IPS-18c (cell line): ENCODE measurements at regions not wholly inside any gene's neighbourhood (a gene's known extent, or its start where the extent isn't known, plus 50 kb on each side); places are given as distances from the start of the nearest gene placed in this dataset.
"Not testable (repeated sequence)": the region's sequence is repeated elsewhere in the genome, so short reads cannot be mapped to it uniquely, and the experiment has no call there.

ENCODE experiments used
- H3K4me3 ChIP-seq: 2 replicates; pipeline ENCODE4 v1.7.0; 2013; ENCODE audit warnings: low read depth, mild to moderate bottlenecking, low read length, moderate library complexity; ENCODE audit not compliant: insufficient read depth
- H3K9me3 ChIP-seq: one replicate; pipeline ENCODE4 v1.6.1; 2013; ENCODE audit warnings: mild to moderate bottlenecking, low read length, moderate library complexity; ENCODE audit not compliant: control insufficient read depth, insufficient read depth

DNA sequence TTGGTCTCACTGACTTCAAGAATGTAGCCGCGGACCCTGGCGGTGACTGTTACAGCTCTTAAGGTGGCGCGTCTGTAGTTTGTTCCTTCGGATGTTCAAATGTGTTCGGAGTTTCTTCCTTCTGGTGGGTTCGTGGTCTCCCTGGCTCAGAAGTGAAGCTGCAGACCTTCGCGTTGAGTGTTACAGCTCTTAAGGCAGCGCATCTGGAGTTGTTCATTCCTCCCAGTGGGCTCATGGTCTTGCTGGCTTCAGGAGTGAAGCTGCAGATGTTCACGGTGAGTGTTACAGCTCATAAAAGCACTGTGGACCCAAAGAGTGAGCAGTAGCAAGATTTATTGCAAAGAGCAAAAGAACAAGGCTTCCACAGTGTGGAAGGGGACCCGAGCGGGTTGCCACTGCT is 2067.0 kb upstream of the CDH6 start:
- not testable (repeated sequence) for H3K9me3 ChIP-seq, H3K4me3 ChIP-seq

DNA sequence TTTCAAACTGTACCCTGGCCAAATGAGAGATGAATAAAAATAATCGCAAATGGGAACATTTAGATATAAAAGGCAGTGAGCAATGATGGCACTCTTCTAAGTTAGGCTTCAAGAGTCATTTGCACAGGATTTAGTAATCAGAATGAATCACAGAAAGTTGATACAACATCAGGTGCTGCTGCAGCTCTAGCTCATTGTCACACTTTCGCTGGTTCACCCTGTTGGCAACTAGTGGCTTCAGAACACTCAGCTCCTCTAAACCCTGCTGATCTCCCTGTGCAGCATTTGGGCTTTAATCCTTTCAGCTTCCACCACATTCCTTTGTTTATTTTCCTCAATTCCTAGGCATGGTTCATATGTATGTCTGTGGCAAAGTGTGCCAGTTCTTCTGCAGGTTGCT is 2071.2 kb upstream of the CDH6 start:
- Histone ChIP-seq H3K4me3 (no peak overlapping the region), H3K9me3 (no peaks in the 10 kb centered on the region)

DNA sequence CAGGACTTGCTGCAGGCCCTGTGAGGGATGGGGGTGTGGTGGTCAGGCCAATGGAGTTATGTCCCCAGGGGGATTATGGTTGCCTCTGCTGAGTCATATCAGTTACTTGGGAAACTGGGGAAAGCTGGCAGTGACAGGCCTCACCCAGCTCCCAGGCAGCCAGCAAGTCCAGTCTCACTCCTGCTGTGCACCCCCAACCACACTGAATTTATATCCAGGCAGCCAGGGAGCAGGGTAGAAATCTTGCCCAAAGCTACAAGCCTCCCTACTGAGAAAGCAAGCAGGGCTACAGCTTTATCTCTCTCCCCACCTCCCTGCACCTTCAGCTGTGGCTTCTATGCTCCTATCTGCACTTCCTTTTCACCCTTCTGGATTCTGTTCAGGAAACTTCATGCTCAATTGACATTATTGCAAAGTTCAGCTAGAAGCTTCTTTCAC is 2076.0 kb upstream of the CDH9 start:
- Histone ChIP-seq H3K4me3 (no peak overlapping the region), H3K9me3 (no peaks in the 10 kb centered on the region)

DNA sequence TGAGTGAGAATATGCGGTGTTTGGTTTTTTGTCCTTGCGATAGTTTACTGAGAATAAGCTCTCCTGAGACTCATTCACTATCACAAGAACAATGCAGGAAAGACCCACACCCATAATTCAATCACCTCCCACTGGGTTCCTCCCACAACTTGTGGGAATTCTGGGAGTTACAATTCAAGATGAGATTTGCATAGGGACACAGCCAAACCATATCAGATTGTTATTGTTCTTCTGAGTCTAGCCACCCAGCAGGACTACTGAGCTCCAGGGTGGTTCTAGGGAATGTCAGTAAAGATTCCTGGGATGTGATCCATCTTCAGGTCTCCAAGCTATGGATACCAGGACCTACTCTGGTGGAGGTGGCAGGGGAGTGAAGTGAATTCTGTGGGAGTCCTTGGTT is 2075.1 kb upstream of the CDH9 start:
- Histone ChIP-seq H3K9me3 (no peaks in the 10 kb centered on the region), H3K4me3 (no peak overlapping the region)

DNA sequence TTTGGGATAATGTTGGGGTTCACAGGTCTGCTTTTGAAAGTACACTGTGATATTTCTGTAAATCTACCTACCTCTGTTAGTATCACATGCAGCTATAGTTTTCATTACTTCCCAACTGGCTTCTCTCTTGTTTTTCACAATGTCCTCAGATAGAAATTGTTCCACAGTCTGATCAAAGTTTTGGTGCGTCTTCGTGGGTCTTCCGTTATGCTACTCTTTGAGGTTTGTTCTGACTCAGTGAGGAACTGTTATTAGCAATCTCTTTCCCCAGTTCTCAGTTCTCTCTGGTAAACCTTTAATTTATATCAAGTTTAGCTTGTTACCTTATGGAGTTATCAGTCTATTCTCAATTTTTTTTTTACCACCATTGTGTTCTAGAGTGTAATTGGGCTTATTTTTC is 2061.2 kb upstream of the CDH9 start:
- Histone ChIP-seq H3K4me3 (no peak overlapping the region), H3K9me3 (no peaks in the 10 kb centered on the region)

DNA sequence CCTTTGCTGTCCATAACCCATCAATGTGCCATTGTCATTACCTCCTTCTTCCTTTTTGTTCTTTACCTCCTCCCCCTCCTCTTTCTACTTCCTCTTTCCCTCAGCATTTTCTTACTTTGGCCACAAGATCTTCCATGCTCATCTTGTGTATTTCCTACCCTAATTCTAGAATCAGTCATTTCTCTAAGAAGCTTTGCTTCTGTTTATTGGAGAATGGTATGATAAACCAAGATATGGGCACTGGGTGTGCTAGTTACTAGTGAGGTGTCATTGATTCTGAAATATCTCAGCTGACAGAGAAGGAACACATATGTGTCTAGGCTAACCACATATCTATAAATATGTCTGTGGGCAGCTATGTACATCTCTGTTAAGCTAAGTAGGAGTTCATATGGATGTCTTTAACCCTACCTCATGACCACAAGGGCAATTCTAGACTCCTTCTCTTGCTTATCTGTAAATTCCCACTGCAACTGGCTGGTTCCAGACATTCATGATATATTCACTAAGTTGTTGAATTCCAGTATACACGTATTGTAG is 2051.3 kb upstream of the CDH9 start:
- H3K9me3 ChIP-seq = no peaks in the 10 kb centered on the region
- no peak overlapping the region for H3K4me3 ChIP-seq

DNA sequence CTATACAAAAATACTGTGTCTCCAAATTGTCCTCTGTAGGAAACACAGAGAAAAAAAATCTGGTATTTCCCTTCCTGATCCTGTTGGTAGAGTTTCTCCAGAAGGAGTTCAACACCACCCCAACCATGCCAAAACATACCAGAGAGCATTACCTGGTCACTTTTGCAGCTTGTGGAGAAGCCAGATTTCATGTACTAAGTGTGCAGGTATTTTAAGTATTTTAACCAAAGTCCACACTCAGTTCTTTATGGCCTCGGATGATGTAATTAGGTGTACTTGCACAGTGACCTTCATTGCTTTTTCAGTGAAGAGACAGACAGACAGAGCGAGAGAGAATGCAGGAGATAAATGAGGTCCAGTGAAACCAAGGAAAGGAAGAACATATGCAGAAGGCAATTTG is 2046.8 kb upstream of the CDH9 start:
- Histone ChIP-seq H3K9me3 (no peaks in the 10 kb centered on the region), H3K4me3 (no peak overlapping the region)

DNA sequence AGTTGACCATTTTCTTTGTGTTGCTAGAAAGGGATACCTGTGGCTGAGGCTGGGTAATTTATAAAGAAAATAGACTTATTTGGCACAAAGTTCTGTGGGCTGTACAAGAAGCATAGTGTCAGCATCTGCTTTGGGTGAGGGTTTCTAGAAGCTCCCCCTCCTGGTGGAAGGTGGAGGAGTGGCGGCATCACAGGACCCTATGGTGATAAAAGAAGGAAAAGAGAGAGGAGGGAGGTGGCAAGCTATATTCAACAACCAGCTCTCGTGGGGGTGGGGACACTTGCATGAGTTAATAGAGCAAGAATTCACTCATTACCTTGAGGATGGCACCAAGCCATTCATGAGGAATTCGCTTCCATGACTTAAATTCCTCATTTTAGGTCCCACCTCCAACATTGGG is 2041.4 kb upstream of the CDH9 start:
- no peaks in the 10 kb centered on the region for H3K9me3 ChIP-seq
- no peak overlapping the region for H3K4me3 ChIP-seq

DNA sequence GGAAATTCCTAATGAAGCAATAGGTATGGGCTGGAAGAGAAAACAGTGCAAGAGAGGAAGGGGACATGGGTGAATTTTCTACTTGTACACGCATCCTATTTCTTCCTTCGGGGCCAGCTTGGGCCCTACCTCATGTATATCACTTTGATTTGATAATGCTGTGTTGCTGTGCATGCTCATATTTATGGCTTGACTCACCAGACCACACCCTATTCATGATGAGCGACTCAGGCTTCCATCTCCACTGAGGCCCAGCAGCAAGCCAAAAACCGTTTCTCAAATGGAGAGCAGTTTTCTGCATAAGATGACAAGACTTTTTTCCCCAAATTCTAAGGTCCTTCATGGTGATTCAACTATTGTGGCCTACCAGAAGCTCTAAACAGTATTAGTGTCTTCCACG is 2039.1 kb upstream of the CDH9 start:
- Histone ChIP-seq H3K4me3 (no peak overlapping the region), H3K9me3 (no peaks in the 10 kb centered on the region)

DNA sequence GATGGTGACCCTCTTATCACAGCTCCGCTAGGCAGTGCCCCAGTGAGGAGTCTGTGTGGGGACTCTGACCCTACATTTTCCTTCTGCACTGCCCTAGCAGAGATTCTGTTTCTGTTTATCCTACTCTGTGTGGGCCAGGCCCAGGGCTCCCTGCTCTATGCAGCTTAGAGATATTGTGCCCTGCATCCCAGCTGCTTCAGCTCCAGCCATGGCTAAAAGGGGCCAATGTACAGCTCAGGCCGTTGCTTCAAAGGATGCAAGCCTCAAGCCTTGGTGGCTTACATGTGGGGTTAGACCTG is 2030.7 kb upstream of the CDH9 start:
- peaks cover 2% of the 10 kb centered on the region for H3K9me3 ChIP-seq

DNA sequence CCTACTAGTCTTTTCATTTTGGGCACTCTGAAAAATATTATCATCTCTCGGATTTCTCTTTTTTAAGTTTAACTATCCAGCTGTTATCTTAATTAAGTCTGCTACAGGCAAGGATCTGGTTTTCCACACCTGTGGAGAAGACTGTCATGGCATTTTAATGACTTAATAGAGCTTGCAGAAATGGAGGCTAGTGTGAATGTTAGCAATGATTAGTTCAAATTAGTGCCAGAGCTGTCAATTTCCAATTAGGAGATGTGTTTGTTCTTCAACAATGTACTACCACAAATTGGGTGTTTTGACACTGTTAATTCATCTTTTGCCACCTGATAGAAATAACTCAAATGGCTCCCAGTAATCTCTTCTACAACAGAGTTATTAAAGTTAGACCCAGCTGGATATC is 2023.0 kb upstream of the CDH9 start:
- H3K9me3 ChIP-seq = peaks cover 2% of the 10 kb centered on the region
- no peak overlapping the region for H3K4me3 ChIP-seq

More for the DNA sequence above, 2030.7 kb upstream of the CDH9 start:
- no peak overlapping the region for H3K4me3 ChIP-seq

DNA sequence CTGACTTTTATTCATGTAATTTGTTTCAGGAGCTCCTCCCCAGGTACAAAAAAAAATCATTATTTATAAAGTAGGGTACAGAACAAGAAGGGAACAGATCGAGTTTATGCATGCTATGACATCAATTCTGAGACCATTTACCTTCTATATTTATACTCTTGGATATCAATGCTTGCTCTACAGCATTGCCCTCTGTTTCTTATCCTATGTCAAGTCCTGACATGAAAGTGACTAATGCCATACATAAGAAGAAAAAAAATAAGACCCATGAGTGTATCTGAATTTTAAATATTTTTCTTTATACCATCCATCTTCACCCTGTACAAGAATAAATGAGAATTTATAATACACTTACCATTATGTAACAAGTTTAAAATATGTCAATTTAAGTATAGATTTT is 2016.3 kb upstream of the CDH9 start:
- Histone ChIP-seq H3K4me3 (no peak overlapping the region), H3K9me3 (no peaks in the 10 kb centered on the region)

DNA sequence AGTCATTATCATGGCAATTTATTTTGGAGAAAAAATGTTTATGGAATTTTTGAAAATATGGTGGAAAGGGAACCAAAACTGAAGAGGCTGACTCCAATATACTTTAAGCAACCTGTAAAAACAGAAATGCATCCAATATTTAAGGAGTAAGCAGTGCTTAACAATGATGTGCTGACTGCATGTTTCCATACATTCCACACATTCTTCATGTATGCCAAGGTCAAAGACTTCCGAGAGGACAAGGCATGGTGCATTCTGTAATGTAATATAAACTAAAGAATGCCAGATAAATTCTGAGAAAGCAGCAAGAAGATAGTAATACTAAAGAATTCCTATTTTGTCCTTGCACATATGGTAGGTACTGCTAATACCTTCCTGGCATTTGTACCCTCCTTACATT is 2015.9 kb upstream of the CDH9 start:
- Histone ChIP-seq H3K9me3 (no peaks in the 10 kb centered on the region), H3K4me3 (no peak overlapping the region)

DNA sequence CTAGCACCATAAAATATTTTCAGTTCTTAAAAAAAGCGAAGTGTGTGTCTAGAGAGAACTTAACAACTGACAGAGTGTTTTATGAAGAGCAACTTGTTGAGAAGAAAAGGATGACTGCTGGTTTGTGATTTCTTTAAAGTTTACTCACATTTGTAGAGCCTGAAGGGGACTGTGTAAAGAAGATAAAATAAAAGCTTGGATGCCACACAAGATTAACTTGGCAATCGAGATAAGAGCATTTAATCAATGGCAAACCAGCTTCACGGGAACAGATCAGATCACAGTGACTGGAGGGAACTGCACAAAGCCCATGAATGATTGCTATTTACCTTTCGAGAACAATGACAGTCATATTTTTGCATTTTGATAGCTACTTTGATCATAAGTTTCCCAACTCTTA is 2013.1 kb upstream of the CDH9 start:
- no peaks in the 10 kb centered on the region for H3K9me3 ChIP-seq

DNA sequence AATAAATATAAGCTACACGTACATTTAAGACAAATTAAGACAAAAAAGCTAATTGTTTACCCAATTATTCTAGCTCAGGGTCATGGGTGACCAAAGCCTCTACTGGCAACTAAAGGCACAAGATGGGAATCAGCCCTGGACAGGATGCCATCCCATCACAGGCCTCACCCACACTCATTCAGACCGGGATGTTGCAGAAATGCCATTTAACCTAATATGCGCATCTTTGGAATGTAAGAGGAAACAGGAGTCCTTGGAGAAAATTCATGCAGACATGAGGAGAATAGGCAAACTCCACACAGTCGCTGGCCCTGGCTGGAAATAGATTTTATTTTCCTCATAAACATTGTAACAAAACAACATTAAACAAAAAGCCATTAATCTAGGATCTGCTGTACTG is 2003.8 kb upstream of the CDH9 start:
- Histone ChIP-seq H3K4me3 (no peak overlapping the region), H3K9me3 (no peaks in the 10 kb centered on the region)

More for the DNA sequence above, 2013.1 kb upstream of the CDH9 start:
- H3K4me3 ChIP-seq = no peak overlapping the region

DNA sequence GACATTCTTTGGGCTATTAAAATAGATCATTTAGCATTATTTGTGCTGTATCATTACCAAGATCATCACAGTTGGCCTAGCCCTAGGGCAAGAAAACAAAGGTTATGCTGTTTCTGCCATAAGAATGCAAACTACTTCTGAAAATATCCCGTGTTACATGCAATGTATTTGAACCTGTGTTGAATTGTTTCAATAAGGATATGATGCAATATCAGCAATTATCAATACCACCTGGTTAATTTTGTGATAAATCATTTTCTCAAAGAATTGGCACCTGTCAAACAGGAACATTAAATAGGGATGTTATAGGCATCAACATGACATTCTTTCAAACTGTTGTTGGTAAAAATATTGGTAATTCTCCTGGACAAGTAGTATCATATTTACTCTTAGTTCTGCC is 2002.0 kb upstream of the CDH9 start:
- H3K4me3 ChIP-seq = no peak overlapping the region
- no peaks in the 10 kb centered on the region for H3K9me3 ChIP-seq

DNA sequence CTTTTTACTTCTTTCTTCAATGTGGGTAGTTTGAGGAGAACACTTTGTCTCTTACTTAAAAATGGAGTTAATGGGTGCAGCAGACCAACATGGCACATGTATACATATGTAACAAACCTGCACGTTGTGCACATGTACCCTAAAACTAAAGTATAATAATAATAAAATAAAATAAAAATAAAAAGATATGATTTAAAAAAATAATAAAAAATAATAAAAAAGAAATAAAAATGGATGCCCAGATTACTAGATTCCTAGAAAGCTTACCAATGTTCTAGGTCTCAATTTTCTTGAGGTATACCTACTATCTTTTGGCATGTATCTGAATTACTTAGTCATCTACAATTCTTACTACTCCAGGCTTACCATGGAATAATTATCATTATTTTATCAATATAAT is 2001.6 kb upstream of the CDH9 start:
- Histone ChIP-seq H3K9me3 (no peaks in the 10 kb centered on the region), H3K4me3 (no peak overlapping the region)

DNA sequence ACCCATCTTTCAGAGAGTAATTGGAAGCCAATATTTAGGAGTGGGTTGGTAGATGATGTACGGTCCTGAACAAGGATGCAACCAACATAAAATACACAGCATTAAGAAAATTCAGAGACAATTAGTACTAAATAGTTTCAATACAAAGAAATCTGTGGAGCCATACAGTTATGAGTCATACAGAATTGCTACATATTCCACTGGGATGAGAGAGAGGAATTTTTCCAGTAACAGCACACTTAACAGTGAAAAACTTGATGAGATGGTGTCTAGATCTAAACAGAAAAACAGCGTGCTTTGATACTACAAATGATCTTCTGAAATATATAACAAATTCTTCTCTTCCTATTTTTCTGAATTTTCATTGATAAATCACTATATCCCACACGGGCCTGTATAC is 1999.3 kb upstream of the CDH9 start:
- no peak overlapping the region for H3K4me3 ChIP-seq
- H3K9me3 ChIP-seq = no peaks in the 10 kb centered on the region

DNA sequence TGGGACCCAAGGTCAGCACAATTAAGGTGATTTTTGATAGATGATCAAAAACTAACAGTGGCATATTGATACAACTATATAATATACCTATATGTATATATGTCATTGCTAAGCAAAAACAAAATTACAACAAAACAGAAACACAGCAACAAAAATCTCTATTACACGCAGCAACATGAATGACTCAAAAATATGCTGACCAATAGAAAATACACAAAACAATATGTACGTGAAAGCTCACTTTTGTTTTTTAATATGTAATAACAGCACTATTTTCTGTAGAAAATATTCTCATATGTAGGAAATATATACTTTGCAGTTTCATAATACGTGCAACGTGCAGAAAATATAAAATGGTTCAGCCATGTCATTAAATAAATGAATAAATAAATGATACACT is 1985.7 kb upstream of the CDH9 start:
- no peaks in the 10 kb centered on the region for H3K9me3 ChIP-seq
- no peak overlapping the region for H3K4me3 ChIP-seq

DNA sequence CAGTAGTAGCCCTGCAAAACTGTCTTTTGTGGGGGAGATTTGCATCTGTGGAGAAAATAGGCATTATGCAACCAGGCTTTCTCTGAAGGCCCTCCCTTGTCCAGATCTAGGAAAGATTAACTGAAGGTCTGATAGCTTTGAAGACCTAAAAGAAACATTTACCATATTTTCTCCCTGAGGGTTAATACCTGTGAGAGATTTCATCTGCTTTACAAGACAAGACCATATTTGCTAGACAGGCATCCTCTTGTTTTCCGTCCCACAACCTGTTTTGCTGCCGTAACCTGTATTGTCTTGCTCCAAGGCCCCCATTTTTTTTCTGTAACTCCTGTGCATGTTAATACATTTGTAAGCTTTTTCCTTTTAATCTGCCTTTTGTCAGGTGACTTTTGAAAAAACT is 1985.2 kb upstream of the CDH9 start:
- H3K4me3 ChIP-seq = no peak overlapping the region

More for the DNA sequence above, 1985.2 kb upstream of the CDH9 start:
- H3K9me3 ChIP-seq = no peaks in the 10 kb centered on the region
